HG02884 (cell line): ENCODE measurements at regions not wholly inside any gene's neighbourhood (a gene's known extent, or its start where the extent isn't known, plus 50 kb on each side); places are given as distances from the start of the nearest gene placed in this dataset.
A peak's percentile ranks its signal among the peaks of the same experiment; 100 is the strongest.
"Not testable (repeated sequence)": the region's sequence is repeated elsewhere in the genome, so short reads cannot be mapped to it uniquely, and the experiment has no call there.

Experiments
- ATAC-seq: cut with Tn5 transposase; IDR thresholded peaks from one replicate; pipeline ENCODE4 v1.9.1; 2021; ENCODE audit warnings: mild to moderate bottlenecking, moderate library complexity; ENCODE audit not compliant: unreplicated experiment

DNA sequence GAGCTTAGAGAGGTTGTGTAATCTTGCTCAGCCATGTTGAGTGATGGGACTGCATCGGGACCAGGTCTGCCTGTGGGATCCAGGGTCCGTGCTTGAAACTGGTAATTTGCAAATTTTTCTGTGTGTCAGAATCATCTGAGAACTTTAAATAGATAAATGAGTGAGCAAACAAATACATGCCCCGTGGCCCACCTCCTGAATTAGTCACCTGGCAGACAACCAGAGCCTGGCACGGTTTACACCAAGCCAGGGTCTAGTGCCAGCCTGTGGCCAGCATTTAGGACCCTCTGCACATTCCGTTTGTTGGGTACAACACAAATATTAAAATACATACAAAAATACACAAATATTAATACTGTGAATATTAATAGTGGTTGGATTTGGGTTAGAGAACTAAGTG lies 90.6 kb upstream of the STOX2 start:
- ATAC-seq, result no peak

DNA sequence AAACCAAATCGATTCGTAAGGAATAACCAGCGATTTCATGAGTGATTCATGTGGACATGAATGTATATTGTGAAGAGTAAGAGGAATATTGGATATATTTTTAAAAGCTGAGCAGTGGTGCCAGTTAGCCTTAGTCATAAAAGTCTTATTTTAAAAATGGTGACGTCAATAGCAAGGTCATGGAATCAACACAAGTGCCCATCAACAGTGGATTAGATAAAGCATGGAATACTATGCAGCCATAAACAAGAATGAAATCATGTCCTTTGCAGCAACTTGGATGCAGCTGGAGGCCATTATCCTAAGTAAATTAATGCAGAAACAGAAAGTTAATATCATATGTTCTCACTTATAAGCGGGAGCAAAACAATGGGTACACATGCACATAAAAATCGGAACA lies 89.0 kb upstream of the STOX2 start:
- ATAC-seq, result no peak

DNA sequence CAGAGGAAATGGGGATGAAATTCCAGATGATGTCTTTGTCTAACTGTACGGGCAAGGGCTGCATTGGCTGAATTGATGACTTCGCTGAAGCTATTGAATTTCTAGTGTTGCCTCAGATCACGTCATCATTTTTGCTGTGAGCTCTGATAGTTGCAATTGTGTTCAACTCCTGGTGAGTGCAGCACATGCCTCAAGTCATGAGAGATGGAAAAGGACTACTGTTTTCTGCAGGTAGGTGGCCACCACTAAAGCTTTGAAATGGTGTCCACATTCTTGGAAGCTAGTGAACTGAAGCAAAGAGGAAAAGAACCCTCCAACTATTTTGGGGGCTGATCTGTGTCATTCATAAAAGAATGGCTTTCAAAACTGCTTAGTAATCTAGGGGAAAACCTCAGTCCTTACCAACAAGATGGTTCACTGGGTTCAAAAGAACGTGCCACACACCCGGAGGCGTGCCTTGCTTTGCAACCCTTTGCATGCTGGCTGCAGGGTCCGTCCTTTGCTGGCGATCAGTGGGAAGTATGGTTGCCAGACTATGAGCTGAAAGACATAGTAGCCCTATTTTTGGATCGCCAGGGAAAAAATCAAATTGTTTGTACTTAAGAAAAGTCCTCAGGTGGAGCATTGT lies 88.1 kb upstream of the STOX2 start:
- no peak for ATAC-seq

DNA sequence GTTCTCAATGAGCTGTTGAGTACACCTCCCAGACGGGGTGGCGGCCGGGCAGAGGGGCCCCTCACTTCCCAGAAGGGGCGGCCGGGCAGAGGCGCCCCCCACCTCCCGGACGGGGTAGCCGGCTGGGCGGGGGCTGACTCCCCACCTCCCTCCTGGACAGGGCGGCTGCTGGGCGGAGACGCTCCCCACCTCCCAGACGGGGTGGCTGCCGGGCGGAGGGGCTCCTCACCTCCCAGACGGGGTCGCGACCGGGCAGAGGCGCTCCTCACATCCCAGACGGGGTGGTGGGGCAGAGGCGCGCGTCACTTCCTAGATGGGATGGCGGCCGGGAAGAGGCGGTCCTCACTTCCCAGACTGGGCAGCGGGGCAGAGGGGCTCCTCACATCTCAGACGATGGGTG lies 86.5 kb upstream of the STOX2 start:
- ATAC-seq, result not testable (repeated sequence)

DNA sequence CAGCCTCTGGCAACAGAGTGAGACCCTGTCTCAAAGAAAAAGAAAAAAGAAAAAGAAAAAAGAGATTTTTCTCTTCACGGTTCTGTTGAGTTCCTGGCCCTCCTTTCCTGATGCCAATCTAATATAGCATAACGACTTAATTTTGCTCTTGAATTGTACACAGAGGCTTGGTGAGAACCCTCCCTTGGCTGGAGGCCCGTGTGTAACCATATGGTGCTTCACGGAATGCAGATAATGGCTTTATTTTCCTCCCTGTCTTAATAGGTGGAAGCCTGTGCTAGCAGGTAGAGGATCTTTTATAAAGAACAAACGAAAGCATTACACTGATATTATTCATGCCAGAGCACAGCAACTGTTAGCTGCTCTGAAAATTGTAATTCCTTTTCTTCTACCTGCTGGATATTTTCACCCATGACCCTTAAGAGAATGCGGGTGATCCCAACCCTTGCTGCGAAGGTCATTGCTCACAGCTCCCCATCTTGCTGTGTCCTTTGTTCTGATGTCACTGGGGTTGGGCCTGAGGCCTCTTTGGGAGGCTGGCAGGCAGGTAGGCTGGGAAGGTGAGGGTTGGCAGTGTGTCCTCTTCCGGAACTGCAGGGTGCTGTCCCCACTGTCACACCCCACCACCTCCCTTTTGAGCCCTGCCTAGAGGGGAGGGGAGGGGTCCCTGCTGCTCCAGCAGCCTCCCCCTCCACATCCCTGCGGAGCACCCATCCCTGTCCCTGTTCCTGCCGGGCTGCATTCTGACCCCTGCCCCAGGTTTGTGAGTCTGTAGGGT lies 83.8 kb upstream of the STOX2 start:
- ATAC-seq, result no peak

DNA sequence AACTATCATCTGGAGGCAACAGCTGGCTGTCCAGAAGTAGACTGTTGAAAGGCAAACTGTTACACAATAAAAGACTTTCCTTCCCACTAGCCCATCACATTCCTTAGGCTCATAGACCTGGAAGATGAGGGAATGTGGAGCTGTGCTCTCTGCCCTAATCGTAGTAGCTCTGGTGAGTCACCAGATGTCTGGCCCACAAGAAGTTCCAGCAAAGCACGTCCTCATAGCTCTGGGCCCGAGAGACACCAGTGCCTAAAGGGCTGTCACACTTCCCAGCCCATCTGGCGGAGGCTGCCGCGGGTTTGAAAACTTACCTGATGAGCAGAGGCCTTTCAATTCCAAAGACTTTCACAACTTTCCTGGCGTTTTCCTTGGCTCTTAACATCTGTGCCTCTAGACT lies 81.7 kb upstream of the STOX2 start:
- no peak for ATAC-seq

DNA sequence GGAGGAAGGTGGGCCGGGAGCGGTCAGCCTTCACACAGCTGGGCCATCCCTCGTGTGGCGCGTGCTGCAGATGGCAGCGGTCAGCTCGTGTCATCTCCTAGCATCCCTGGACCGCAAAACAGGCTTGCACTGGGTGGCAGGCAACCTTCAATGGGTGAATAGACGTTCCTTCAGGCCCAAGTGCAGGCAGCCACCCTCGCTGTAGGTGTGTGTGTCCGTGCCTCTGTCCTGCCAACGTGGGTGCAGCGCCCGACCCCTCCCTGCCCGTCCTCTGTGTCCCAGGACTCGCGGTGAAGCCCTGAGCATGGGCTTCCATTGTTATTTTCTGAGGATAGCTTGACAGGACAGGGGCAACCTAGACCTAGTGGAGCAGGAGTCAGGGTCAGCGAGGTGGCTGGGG lies 79.8 kb upstream of the STOX2 start:
- no peak for ATAC-seq

DNA sequence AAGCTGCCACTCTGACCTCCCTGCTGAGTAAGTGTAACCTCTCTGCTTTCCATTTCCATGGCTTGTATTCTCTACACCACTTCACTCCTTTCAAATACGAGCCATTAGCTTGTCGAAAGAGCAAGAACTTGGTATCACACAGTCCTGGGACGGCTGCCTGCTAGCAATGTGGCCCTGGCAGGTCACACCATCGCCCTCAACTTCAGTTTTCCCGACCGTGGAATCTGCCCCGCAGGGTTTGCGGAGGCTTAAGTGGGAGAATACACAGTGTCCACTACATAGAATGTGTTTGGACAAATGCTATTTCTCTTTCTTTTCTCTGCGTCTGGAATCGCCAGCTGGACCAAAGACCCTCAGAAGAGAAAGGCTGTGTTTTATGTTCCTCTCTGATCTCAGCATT lies 78.6 kb upstream of the STOX2 start:
- ATAC-seq, result no peak

DNA sequence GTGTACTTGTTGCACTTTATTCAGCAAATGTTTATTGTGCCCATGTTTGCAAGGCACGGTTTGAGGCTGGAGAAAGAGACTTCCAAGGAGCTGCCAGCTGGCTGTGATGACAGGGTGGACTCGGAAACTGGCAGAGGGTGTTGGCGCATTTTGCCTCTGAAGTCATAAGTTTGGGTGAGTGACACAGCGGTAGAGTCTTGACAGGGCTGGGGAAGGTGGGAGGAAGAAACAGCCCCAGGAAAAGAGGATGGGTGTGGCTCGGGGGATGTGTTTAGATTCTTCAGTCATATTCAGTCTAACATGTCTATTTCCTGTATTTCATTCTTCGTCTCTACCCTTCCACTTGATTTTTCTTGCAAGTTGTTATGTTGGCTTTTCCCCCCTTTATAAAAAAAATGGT lies 77.0 kb upstream of the STOX2 start:
- no peak for ATAC-seq

DNA sequence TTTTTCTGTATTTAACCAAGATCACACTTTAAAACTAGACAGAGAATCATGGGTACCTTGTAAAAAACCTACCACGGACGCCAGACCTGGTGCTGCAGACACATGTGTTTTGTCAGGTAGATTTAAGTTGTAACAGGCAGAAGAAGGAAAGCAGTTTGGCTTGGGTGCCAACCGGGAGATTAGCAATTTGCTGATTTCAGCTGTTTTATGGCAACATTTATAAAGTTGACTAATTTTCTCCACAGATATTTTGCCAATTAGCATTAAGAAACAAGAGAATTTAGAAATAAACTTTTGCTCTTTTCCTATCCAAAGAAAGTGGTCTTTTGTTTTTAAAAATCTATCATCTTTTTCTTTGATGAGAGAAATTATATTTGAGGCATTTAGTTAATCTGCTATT lies 76.3 kb upstream of the STOX2 start:
- ATAC-seq, result no peak

DNA sequence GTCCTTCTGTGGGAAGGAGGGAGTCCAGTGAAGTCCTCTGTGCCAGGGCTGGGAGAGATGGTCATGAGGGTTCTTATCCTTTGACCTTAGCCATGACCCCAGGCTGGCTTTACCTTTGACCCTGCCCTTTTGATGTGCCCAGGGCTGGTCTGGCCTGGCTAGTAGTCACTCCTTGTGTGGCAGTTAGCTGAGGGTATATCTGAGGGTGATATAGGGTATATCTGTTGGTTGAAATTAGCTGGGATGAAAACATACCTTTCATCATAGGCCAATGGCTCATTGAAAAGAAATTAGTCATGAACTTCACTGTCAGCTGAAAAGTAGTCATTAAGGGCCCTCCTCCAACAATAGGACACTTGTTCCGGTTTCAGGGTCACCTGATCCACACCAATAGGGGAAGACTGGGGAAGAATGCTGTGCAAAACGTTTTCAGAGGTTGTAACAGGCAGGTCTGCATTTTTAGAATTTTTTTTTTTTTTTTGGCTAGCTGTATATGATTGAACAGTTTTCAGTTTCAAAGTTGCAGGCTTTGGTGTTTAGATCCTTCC lies 74.6 kb upstream of the STOX2 start:
- no peak for ATAC-seq

DNA sequence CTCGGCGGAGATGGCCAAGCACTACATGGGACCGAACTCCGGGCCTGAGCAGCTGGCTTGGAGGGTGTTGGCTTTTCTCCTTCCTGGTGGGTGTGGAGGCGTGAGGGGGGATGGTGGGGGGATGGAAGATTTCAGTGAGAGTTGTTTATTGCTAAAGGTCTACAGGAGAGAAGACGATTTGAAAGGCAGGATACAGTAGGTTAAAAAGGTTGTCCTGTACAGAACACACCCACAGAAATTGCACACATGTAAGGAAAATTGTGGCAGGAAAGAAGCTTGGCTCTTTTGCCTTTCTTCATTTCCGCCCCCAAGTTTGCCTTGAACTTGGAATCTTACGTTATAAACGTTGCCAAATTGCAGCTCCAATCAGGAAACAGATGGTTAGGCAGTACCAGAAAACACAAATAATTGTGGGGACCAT lies 74.1 kb upstream of the STOX2 start:
- ATAC-seq, result no peak

DNA sequence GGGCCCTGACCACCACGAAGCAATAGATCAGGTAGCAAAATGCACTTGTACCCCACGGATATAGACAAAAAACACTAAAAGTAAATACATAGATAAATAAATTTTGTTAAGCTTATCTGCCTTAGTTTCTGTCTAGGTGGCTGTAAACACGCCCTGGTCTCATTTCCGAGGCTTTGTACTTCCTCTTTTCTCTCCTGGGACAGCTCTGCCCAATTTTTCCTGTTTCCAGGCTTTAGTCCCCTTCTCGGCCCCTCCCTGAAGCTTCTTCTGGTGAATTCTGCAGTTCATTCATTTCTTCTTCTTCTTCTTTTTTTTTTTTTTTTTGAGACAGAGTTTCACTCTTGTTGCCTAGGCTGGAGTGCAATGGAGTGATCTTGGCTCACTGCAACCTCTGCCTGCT lies 73.4 kb upstream of the STOX2 start:
- no peak for ATAC-seq

DNA sequence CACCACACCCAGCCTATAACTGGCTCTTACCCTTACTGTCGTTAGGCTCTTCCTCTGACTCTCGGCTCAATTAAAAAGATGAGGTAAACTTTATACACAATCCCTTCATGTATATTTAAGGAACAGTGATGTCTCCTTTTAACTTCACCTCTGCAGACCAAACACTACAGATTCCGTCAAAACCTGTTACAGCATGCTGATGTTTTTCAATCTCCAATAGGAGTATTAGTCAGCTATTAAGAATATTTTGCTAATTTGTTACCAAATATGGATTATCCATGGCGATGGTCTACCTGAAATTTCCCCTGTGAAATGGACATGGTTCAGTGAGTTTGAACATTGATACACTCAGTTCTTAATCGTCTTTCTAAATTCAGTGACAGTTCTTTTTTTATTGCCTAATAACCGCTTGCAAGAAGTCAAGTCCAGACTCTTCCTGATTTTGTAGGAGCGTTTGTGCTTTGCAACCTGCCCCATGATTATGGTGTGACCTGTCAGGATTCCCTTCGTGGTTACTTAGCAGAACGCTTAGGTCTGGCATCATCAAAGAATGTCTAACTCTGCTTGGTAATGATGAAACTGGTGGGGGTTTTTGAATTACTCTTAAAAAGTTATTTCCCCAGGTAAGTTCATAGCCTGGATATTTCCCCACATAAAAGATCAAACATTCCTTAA lies 72.2 kb upstream of the STOX2 start:
- ATAC-seq, result no peak

DNA sequence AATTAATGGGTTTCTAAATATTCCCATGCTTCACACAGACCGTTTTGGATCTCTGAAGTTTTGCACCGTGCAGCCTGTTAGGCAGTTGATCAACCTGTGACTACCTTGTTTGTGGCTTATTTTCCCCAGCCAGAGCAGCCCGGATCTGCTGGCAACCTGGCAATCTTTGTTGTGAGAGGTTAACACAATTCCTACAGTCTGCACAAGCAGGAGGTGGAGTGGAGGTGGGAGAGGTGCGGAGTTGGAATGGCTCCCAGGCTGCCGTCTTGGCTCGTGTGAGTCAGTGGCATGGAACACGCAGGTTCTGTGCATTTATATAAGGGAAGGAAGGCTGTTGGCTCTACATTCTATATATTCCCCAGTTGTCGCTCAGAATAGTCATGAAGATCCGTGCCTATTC lies 70.9 kb upstream of the STOX2 start:
- ATAC-seq, result no peak

DNA sequence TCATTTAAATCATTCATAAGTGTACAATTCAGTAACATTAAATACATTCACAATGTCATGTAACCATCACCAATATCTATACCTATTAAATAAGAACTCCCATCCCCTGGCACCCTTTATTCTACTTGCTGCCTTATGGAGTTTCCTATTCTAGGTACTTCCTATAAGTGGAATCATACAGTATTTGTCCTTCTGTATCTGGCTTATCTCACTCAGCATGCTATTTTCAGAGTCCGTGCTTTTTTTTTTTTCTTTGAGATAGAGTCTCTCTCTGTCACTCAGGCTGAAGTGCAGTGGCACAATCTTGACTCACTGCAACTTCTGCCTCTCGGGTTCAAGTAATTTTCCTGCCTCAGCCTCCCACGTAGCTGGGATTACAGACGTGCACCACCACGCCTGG lies 67.9 kb upstream of the STOX2 start:
- no peak for ATAC-seq

DNA sequence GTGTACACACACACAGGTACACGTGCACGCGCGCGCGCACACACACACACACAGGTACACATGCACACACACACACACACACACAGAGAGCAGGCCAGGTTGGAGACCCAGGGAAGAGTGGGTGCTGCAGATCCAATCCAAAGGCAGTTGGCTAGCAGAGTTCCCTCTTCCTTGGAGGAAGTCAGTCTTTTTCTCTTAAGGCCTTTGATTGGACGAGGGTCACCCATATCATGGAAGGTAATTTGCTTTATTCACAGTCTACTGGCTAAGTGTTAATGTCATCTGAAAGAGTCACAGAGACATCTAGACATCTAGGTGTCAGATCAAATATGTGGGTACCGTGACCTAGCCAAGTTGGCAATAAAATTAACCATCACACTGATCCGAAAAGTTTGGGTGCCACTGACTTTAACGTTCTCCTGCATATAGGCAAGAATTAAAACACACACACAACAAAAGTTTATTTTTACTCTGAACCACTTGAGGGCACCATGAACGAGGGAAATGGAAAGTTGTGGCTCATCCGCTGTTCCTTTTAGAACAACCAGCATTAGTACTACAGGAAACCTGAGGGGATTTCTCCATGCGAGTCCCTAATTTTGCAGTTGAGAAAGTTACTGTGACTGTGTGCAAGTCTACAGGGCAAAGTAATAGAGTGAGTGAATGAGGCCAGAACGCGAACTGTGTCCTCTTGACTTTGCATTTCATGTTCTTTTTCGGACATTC lies 66.0 kb upstream of the STOX2 start:
- no peak for ATAC-seq

DNA sequence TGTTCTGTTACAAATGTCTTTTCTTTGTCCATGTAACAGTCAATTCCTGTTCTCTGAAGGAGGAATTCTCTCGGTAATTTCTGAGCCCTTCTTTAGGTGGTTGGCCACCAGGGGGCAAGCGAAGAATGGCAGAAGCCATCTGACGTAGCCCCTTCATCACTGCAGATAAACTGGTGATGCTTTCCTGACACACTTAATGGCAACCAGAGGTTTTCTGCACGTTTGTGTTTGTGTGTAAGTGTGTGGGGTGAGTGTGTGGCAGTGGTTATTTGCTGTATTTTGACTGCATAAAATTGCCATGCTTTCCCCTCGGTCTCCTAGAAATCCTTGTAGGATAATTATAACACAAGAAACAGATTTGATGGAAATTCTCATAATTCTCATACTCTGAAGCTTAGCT lies 64.8 kb upstream of the STOX2 start:
- ATAC-seq, result peak; percentile 67

DNA sequence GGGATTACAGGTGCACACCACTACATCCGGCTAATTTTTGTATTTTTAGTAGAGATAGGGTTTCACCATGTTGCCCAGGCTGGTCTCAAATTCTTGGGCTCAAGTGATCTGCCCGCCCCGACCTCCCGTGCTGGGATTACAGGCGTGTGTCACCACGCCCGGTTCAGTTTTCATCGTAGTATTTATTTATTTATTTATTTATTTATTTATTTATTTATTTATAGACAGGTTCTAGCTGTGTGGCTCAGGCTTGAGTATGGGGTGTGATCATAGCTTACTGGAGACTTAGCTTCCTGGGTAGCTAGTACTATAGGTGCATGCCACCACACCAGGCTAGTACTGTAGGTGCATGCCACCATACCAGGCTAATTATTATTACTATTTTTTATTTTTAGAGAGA lies 64.1 kb upstream of the STOX2 start:
- no peak for ATAC-seq

DNA sequence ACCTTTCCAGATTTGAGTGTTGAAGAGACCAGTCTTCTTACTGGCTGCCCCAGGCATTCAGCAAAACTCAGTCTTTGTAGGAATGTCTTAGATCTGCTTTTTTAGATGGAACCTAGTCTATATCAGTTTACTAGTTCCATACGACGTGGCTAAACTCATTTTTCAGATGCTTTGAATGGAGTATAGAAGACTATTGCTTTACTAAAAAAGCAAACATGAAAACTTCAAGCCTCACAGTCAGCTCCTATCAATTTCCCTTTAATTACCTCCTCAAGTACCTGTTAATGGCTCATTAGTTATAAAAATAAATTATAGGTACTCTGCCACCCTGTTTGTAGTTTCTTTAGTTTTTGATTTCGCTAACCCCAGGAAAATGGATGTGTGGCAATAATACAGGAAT lies 63.0 kb upstream of the STOX2 start:
- ATAC-seq, result no peak

DNA sequence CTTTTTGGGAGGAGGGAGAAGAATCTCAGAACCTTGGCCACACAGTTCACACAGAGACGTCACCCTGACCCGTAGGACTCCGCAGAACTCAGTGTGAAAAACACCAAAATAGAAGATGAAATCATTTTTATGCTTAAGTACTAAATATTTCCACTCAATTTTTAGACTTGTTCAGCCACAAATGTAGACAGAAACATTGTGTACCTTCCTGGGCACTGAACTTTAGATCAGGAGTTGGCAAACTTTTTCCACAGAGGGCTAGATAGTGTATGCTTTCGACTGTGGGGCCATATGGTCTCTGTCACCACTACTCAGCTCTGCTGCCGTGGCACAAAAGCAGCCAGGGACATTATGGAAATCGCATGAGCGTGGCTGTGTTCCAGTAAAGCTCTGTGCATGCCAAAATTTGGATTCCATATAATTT lies 61.8 kb upstream of the STOX2 start:
- no peak for ATAC-seq
